ENCODE measurements at regions not wholly inside any gene's neighbourhood (a gene's known extent, or its start where the extent isn't known, plus 50 kb on each side); places are given as distances from the start of the nearest gene placed in this dataset.

DNA sequence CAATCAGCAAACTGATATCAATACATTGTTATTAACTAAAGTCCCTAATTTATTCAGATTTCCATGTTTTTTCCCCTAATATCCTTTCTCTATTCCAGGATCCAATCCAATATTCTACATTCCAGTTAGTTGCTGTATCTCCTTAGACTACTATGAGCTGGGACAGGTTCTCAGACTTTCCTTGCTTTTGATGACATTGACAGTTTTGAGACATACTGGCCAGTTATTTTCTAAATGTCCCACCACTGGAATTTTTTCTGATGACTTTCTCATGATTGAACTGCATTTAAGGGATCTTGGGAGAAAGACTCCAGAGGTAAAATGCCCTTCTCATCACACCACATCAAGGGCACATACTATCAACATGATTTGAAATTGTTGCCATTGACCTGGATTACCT, 177.1 kb upstream of the MAF start:
- TF ChIP-seq, protein P1, sequence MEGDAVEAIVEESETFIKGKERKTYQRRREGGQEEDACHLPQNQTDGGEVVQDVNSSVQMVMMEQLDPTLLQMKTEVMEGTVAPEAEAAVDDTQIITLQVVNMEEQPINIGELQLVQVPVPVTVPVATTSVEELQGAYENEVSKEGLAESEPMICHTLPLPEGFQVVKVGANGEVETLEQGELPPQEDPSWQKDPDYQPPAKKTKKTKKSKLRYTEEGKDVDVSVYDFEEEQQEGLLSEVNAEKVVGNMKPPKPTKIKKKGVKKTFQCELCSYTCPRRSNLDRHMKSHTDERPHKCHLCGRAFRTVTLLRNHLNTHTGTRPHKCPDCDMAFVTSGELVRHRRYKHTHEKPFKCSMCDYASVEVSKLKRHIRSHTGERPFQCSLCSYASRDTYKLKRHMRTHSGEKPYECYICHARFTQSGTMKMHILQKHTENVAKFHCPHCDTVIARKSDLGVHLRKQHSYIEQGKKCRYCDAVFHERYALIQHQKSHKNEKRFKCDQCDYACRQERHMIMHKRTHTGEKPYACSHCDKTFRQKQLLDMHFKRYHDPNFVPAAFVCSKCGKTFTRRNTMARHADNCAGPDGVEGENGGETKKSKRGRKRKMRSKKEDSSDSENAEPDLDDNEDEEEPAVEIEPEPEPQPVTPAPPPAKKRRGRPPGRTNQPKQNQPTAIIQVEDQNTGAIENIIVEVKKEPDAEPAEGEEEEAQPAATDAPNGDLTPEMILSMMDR (IDR thresholded peaks at IDR 0.05) = no peak
- peaks cover 14 to 17% of the 10 kb centered on the region in 2 donors for H3K27me3 Mint-ChIP-seq (ENCODE audit: low read depth in 2 of 2)
- ATAC-seq (no peak), DNase-seq (no peak)
- H3K27ac Mint-ChIP-seq = no peak overlapping the region
- H3K4me3 Mint-ChIP-seq = no peak overlapping the region
- intact Hi-C loops (cut with micrococcal nuclease) = no loop called here
- no peaks in the 10 kb centered on the region for H3K9me3 Mint-ChIP-seq
- no peaks in the 10 kb centered on the region for H3K4me1 Mint-ChIP-seq
- Histone ChIP-seq H3K36me3 (ENCODE audit: control insufficient read depth, insufficient read depth, low read length) (no peaks in the 10 kb centered on the region), H3K27me3 (ENCODE audit: control insufficient read depth, insufficient read depth, low read length) (no peaks in the 10 kb centered on the region), H3K9me3 (ENCODE audit: control insufficient read depth, insufficient read depth, low read length) (no peaks in the 10 kb centered on the region), H3K4me3 (ENCODE audit: low read length) (no peak overlapping the region), H3K27ac (ENCODE audit: low read length) (no peak overlapping the region), H3K4me1 (ENCODE audit: control insufficient read depth, insufficient read depth, low read length) (no peaks in the 10 kb centered on the region)
- H3K36me3 Mint-ChIP-seq = no peaks in the 10 kb centered on the region

DNA sequence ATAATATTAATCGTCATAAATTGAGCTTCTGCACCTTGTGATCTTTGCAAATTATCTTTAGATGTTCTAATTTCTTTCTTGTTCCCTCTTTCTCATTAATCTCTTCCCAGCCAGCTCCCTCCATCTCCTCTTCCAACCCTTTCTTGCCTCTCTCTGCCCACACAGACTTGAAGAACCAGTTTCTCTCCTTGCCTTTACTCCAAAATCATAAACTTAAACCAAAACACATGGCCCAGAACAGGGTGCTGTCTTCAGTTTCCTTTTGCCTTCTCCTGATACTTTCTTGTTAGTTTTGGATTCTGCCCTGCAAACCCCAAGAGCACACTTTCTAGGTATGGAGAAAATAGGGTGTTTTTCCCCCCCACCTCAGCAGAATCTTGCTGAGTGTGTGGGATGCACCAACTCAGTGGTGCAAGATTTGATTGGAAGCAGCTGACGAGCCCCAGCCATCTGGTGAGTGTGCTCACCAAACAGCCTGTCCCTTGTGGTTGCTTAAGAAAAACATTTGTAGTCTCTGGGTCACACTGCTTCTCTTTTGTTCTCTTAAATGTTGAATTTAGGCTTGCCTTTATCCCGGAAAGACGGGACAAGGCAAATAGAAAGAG, 175.8 kb upstream of the MAF start:
- DNase-seq (no peak), ATAC-seq (no peak)
- WGBS (ENCODE audit: insufficient coverage) = 67% methylated on average over 4 of the region's 4 CpGs
- Mint-ChIP-seq H3K9me3 (no peaks in the 10 kb centered on the region), H3K4me1 (no peaks in the 10 kb centered on the region), H3K27ac (no peak overlapping the region), H3K36me3 (no peaks in the 10 kb centered on the region), H3K4me3 (no peak overlapping the region), H3K27me3 (ENCODE audit: low read depth in 2 of 2) (peaks cover 14 to 17% of the 10 kb centered on the region in 2 donors)
- Histone ChIP-seq H3K36me3 (ENCODE audit: control insufficient read depth, insufficient read depth, low read length) (no peaks in the 10 kb centered on the region), H3K27me3 (ENCODE audit: control insufficient read depth, insufficient read depth, low read length) (no peaks in the 10 kb centered on the region), H3K27ac (ENCODE audit: low read length) (no peak overlapping the region), H3K4me1 (ENCODE audit: control insufficient read depth, insufficient read depth, low read length) (no peaks in the 10 kb centered on the region), H3K4me3 (ENCODE audit: low read length) (no peak overlapping the region), H3K9me3 (ENCODE audit: control insufficient read depth, insufficient read depth, low read length) (no peaks in the 10 kb centered on the region)
- intact Hi-C loops (cut with micrococcal nuclease) = no loop called here
- TF ChIP-seq, protein P1 (IDR thresholded peaks at IDR 0.05) = no peak

- DNase-seq (no peak), ATAC-seq (no peak)
- Mint-ChIP-seq H3K27me3 (ENCODE audit: low read depth in 2 of 2) (peaks cover 0 to 9% of the 10 kb centered on the region in 2 donors), H3K4me3 (no peak overlapping the region), H3K4me1 (peaks cover 15 to 17% of the 10 kb centered on the region in 2 donors), H3K36me3 (no peaks in the 10 kb centered on the region), H3K9me3 (no peaks in the 10 kb centered on the region), H3K27ac (no peak overlapping the region)
- intact Hi-C loops (cut with micrococcal nuclease) = no loop called here
- H3K9me3 ChIP-seq (ENCODE audit: control insufficient read depth, insufficient read depth, low read length) = no peaks in the 10 kb centered on the region
- no peak overlapping the region for H3K4me3 ChIP-seq (ENCODE audit: low read length)
- peaks cover 4% of the 10 kb centered on the region for H3K4me1 ChIP-seq (ENCODE audit: control insufficient read depth, insufficient read depth, low read length)
- H3K27ac ChIP-seq (ENCODE audit: low read length) = no peak overlapping the region
- H3K36me3 ChIP-seq (ENCODE audit: control insufficient read depth, insufficient read depth, low read length) = no peaks in the 10 kb centered on the region
- no peaks in the 10 kb centered on the region for H3K27me3 ChIP-seq (ENCODE audit: control insufficient read depth, insufficient read depth, low read length)
- WGBS (ENCODE audit: insufficient coverage) = no CpG with 5 or more reads among the region's 3 CpGs
- TF ChIP-seq, protein P1 (IDR thresholded peaks at IDR 0.05) = no peak
Observed at GRCh38 chr16:79772784-79773183, 172.2 kb upstream of the MAF start.

- H3K9me3 ChIP-seq (ENCODE audit: control insufficient read depth, insufficient read depth, low read length) = no peaks in the 10 kb centered on the region
- TF ChIP-seq, protein P1 (IDR thresholded peaks at IDR 0.05) = no peak
- Mint-ChIP-seq H3K4me3 (peak overlapping the region; percentile 14), H3K9me3 (no peaks in the 10 kb centered on the region), H3K36me3 (no peaks in the 10 kb centered on the region), H3K27me3 (ENCODE audit: low read depth in 2 of 2) (peaks cover 0 to 7% of the 10 kb centered on the region in 2 donors), H3K27ac (no peak overlapping the region), H3K4me1 (peaks cover 15 to 17% of the 10 kb centered on the region in 2 donors)
- ATAC-seq = no peak
- no peaks in the 10 kb centered on the region for H3K36me3 ChIP-seq (ENCODE audit: control insufficient read depth, insufficient read depth, low read length)
- DNase-seq = no peak
- intact Hi-C loops (cut with micrococcal nuclease) = no loop called here
- 100% methylated on average over 1 of the region's 4 CpGs for WGBS (ENCODE audit: insufficient coverage)
- no peak overlapping the region for H3K4me3 ChIP-seq (ENCODE audit: low read length)
- no peaks in the 10 kb centered on the region for H3K27me3 ChIP-seq (ENCODE audit: control insufficient read depth, insufficient read depth, low read length)
- no peak overlapping the region for H3K27ac ChIP-seq (ENCODE audit: low read length)
- H3K4me1 ChIP-seq (ENCODE audit: control insufficient read depth, insufficient read depth, low read length) = peaks cover 4% of the 10 kb centered on the region
Observed at GRCh38 chr16:79772048-79772447, 171.5 kb upstream of the MAF start.
